ENCODE measurements at regions not wholly inside any gene's neighbourhood (a gene's known extent, or its start where the extent isn't known, plus 50 kb on each side); places are given as distances from the start of the nearest gene placed in this dataset.

DNA sequence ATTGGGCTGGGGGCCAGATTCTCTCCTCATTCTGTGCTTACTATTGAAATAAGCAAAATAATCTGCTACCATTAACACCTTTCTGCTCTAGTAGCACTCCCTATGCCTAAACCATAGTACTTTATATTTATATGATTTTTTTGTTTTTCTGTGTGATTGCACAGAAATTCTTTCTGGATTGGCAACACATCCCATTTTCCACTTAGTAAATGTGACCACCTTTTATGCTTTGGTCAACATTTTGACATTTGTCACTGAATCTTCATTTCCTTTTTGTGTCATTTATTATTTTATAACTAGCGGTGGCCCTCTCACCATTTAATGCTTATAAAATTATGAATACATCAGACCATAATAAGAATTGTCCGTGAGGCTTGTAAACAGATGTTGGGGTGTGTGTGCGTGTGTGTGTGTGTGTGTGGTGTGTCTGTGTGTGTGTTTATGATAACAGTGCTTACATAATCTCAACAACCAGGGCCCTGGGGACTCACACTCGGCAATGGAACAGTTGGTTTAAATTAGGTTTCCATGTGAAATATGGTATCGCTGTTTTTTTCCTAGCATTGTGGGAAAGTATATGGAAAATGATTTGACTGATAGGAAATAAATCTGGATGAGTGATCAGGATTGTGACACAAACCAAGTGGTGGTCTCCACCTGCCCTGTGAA is 138.9 kb downstream of the NOC3L start:
- TF ChIP-seq, protein P1, sequence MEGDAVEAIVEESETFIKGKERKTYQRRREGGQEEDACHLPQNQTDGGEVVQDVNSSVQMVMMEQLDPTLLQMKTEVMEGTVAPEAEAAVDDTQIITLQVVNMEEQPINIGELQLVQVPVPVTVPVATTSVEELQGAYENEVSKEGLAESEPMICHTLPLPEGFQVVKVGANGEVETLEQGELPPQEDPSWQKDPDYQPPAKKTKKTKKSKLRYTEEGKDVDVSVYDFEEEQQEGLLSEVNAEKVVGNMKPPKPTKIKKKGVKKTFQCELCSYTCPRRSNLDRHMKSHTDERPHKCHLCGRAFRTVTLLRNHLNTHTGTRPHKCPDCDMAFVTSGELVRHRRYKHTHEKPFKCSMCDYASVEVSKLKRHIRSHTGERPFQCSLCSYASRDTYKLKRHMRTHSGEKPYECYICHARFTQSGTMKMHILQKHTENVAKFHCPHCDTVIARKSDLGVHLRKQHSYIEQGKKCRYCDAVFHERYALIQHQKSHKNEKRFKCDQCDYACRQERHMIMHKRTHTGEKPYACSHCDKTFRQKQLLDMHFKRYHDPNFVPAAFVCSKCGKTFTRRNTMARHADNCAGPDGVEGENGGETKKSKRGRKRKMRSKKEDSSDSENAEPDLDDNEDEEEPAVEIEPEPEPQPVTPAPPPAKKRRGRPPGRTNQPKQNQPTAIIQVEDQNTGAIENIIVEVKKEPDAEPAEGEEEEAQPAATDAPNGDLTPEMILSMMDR (conservative IDR thresholded peaks at IDR 0.05; ENCODE audit: low read depth, low read length): no peak
- no peak for TF ChIP-seq EZH2 (IDR thresholded peaks at IDR 0.05; ENCODE audit: borderline replicate concordance, low read depth, low read length, poor library complexity, severe bottlenecking)
- intact Hi-C loops (cut with micrococcal nuclease; ENCODE audit: unreplicated experiment): no loop called here
- ChIA-PET POLR2A (ENCODE audit: low non-redundant PET) (no interaction called here), CTCF (no interaction called here)
- DNase-seq (ENCODE audit: low spot score): no peak
- no peak overlapping the region for H3K4me3 ChIP-seq (ENCODE audit: low read depth, low read length, poor library complexity, severe bottlenecking)
- H3K27me3 ChIP-seq (replicated peaks; ENCODE audit: insufficient read depth, low read depth, low read length, poor library complexity): no peaks in the 10 kb centered on the region
- H3K4me1 ChIP-seq (ENCODE audit: insufficient read depth, low read length, poor library complexity, severe bottlenecking): no peaks in the 10 kb centered on the region
- H3K36me3 ChIP-seq (ENCODE audit: insufficient read depth, low read length, poor library complexity, severe bottlenecking): no peaks in the 10 kb centered on the region
- no peak overlapping the region for H3K27ac ChIP-seq (ENCODE audit: low read depth, low read length, poor library complexity, severe bottlenecking)
- no TSS peak for BruUV-seq (replicated peaks)
- no peaks in the 10 kb centered on the region for H3K9me3 ChIP-seq (ENCODE audit: low read depth, low read length, poor library complexity, severe bottlenecking)

DNA sequence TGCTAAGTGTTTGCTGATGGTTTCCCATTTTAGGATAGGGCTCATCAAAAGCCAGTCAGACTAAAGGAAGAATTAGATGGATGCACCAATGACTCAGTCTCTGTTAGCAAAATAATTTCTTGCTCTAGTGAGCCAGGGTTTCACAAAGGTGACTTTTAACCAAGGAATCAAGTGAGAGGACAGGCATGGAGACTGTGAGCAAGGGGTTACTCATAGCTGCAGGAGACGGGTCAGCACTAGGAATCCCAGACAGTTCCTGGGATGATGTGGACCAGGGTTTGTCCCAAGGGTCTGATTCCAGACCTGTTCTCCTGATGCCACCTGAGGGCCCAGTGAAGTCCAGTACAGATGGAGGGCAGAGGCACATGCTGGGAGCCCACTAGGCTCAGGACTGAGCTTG is 138.1 kb downstream of the NOC3L start:
- Histone ChIP-seq H3K36me3 (ENCODE audit: insufficient read depth, low read length, poor library complexity, severe bottlenecking) (no peaks in the 10 kb centered on the region), H3K27ac (ENCODE audit: low read depth, low read length, poor library complexity, severe bottlenecking) (no peak overlapping the region), H3K4me1 (ENCODE audit: insufficient read depth, low read length, poor library complexity, severe bottlenecking) (no peaks in the 10 kb centered on the region), H3K27me3 (replicated peaks; ENCODE audit: insufficient read depth, low read depth, low read length, poor library complexity) (no peaks in the 10 kb centered on the region), H3K9me3 (ENCODE audit: low read depth, low read length, poor library complexity, severe bottlenecking) (no peaks in the 10 kb centered on the region), H3K4me3 (ENCODE audit: low read depth, low read length, poor library complexity, severe bottlenecking) (no peak overlapping the region)
- ChIA-PET POLR2A (ENCODE audit: low non-redundant PET) (no interaction called here), CTCF (no interaction called here)
- no peak for DNase-seq (ENCODE audit: low spot score)
- no TSS peak for BruUV-seq (replicated peaks)
- TF ChIP-seq, protein P1 (conservative IDR thresholded peaks at IDR 0.05; ENCODE audit: low read depth, low read length): no peak
- no peak for TF ChIP-seq EZH2 (IDR thresholded peaks at IDR 0.05; ENCODE audit: borderline replicate concordance, low read depth, low read length, poor library complexity, severe bottlenecking)
- intact Hi-C loops (cut with micrococcal nuclease; ENCODE audit: unreplicated experiment): no loop called here

DNA sequence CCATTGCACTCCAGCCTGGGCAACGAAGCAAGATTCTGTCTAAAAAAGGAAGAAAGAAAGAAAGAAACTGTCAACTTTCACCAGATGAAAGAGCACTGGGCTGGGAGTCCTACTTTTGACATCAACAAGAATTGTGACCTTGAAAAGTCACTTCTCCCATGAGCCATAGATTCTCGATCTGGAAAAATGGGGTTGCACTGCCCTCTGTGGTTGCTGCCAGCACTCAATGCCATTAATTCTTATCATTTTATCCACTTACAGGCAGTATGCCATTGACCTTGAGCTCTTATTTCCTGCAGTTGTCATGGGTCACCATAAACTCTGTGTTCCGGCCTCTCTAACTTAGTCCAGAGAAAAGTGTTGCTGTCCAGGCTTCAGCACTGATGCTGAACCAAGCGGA is 137.2 kb downstream of the NOC3L start:
- ChIA-PET CTCF (interaction anchor here (0.5 kb wide), 1 partner anchor 348 kb away, joined by 4 read pairs; no protein-coding TSS in a partner anchor), POLR2A (ENCODE audit: low non-redundant PET) (no interaction called here)
- Histone ChIP-seq H3K9me3 (ENCODE audit: low read depth, low read length, poor library complexity, severe bottlenecking) (no peaks in the 10 kb centered on the region), H3K36me3 (ENCODE audit: insufficient read depth, low read length, poor library complexity, severe bottlenecking) (no peaks in the 10 kb centered on the region), H3K27me3 (replicated peaks; ENCODE audit: insufficient read depth, low read depth, low read length, poor library complexity) (no peaks in the 10 kb centered on the region), H3K4me1 (ENCODE audit: insufficient read depth, low read length, poor library complexity, severe bottlenecking) (no peaks in the 10 kb centered on the region), H3K4me3 (ENCODE audit: low read depth, low read length, poor library complexity, severe bottlenecking) (no peak overlapping the region), H3K27ac (ENCODE audit: low read depth, low read length, poor library complexity, severe bottlenecking) (no peak overlapping the region)
- no peak for TF ChIP-seq EZH2 (IDR thresholded peaks at IDR 0.05; ENCODE audit: borderline replicate concordance, low read depth, low read length, poor library complexity, severe bottlenecking)
- TF ChIP-seq, protein P1 (conservative IDR thresholded peaks at IDR 0.05; ENCODE audit: low read depth, low read length): peak; percentile 34
- BruUV-seq (replicated peaks): no TSS peak
- DNase-seq (ENCODE audit: low spot score): no peak
- intact Hi-C loops (cut with micrococcal nuclease; ENCODE audit: unreplicated experiment): no loop called here
